Natural killer cell (primary cell): ENCODE measurements at regions not wholly inside any gene's neighbourhood (a gene's known extent, or its start where the extent isn't known, plus 50 kb on each side); places are given as distances from the start of the nearest gene placed in this dataset.

ENCODE experiments used
- ATAC-seq, 3 donors: fragments of 150-1000 bp in 2 of 3; fragments of 200-7000 bp in 1 of 3; cut with Tn5 transposase; 1 replicate in 1 of 3; 2 replicates in 2 of 3; pipeline ENCODE4 v1.10.0; 2021; ENCODE audit warnings: mild to moderate bottlenecking in 2 of 3, moderate library complexity in 2 of 3
- DNase-seq, 2 donors: peaks; one replicate each; pipeline versions ENCODE4 v3.0.0 to v3.0.0-alpha.2; 2013 to 2021; ENCODE audit warnings: mixed read lengths in 1 of 2
- H3K27ac ChIP-seq: one replicate; pipeline ENCODE4 v1.5.1; 2013; ENCODE audit warnings: mild to moderate bottlenecking, low read length
- H3K27me3 ChIP-seq: one replicate; pipeline ENCODE4 v1.6.1; 2013; ENCODE audit warnings: low read length; ENCODE audit not compliant: control insufficient read depth, insufficient read depth
- H3K36me3 ChIP-seq: one replicate; pipeline ENCODE4 v1.6.1; 2013; ENCODE audit warnings: low read length; ENCODE audit not compliant: control insufficient read depth, insufficient read depth
- H3K4me1 ChIP-seq: one replicate; pipeline ENCODE4 v1.6.1; 2013; ENCODE audit warnings: low read length; ENCODE audit not compliant: control insufficient read depth, insufficient read depth
- H3K4me3 ChIP-seq: one replicate; pipeline ENCODE4 v1.5.1; 2013; ENCODE audit warnings: low read length
- H3K9me3 ChIP-seq: one replicate; pipeline ENCODE4 v1.6.1; 2013; ENCODE audit warnings: low read length; ENCODE audit not compliant: control insufficient read depth, insufficient read depth
- H3K27ac Mint-ChIP-seq, 2 donors: one replicate each; pipeline ENCODE4 v1.8.0; 2022; ENCODE audit warnings: mild to moderate bottlenecking in 2 of 2, mixed read lengths in 2 of 2, moderate library complexity in 1 of 2
- H3K27me3 Mint-ChIP-seq, 2 donors: one replicate each; pipeline ENCODE4 v1.8.0; 2022; ENCODE audit warnings: low read depth in 2 of 2, mixed read lengths in 2 of 2
- H3K36me3 Mint-ChIP-seq: one replicate; pipeline ENCODE4 v1.8.0; 2022; ENCODE audit warnings: mixed read lengths
- H3K4me1 Mint-ChIP-seq, 2 donors: one replicate each; pipeline ENCODE4 v1.8.0; 2022; ENCODE audit warnings: mixed read lengths in 2 of 2
- H3K4me3 Mint-ChIP-seq: one replicate; pipeline ENCODE4 v1.8.0; 2022; ENCODE audit warnings: mild to moderate bottlenecking, moderate library complexity, mixed read lengths
- H3K9me3 Mint-ChIP-seq, 2 donors: one replicate each; pipeline ENCODE4 v1.8.0; 2022; ENCODE audit warnings: mixed read lengths in 2 of 2
- CTCF ChIP-seq: fragments of 200-600 bp; IDR thresholded peaks from one replicate; pipeline ENCODE4 v1.8.0; 2022; ENCODE audit warnings: antibody characterized with exemption
- WGBS: methylation state at CpG from one replicate; pipeline ENCODE4 v1.1.7; 2013; ENCODE audit warnings: missing lambda C conversion rate; ENCODE audit not compliant: insufficient coverage; 5-methylcytosine and 5-hydroxymethylcytosine counted together
- intact Hi-C: fragments of 100-400 bp; cut with micrococcal nuclease; formaldehyde crosslinking; loops from one replicate; pipeline ENCODE4 v1.14.2; 2022

- no peak for TF ChIP-seq CTCF
- Mint-ChIP-seq H3K4me3 (no peak overlapping the region), H3K36me3 (no peaks in the 10 kb centered on the region), H3K27ac (no peak overlapping the region), H3K9me3 (no peaks in the 10 kb centered on the region), H3K27me3 (peaks cover 0 to 7% of the 10 kb centered on the region in 2 donors), H3K4me1 (peaks cover 5 to 23% of the 10 kb centered on the region in 2 donors)
- intact Hi-C loops = no loop called here
- H3K4me1 ChIP-seq = peaks cover 16% of the 10 kb centered on the region
- H3K36me3 ChIP-seq = no peaks in the 10 kb centered on the region
- H3K9me3 ChIP-seq = no peaks in the 10 kb centered on the region
- WGBS = 94% methylated on average over 3 of the region's 3 CpGs
- ATAC-seq (no peak), DNase-seq (no peak)
- H3K4me3 ChIP-seq = no peak overlapping the region
- no peak overlapping the region for H3K27ac ChIP-seq
- no peaks in the 10 kb centered on the region for H3K27me3 ChIP-seq
Observed at GRCh38 chr18:22320771-22321170, 96.9 kb downstream of the CTAGE1 start.

- TF ChIP-seq CTCF = no peak
- Histone ChIP-seq H3K27me3 (no peaks in the 10 kb centered on the region), H3K9me3 (no peaks in the 10 kb centered on the region), H3K4me1 (peaks cover 13% of the 10 kb centered on the region), H3K36me3 (no peaks in the 10 kb centered on the region), H3K4me3 (no peak overlapping the region), H3K27ac (no peak overlapping the region)
- WGBS = 57% methylated on average over 3 of the region's 4 CpGs
- no peak for DNase-seq
- peaks cover 0 to 10% of the 10 kb centered on the region in 2 donors for H3K27me3 Mint-ChIP-seq
- no peaks in the 10 kb centered on the region for H3K36me3 Mint-ChIP-seq
- H3K4me1 Mint-ChIP-seq = peaks cover 5 to 16% of the 10 kb centered on the region in 2 donors
- H3K27ac Mint-ChIP-seq = no peak overlapping the region
- ATAC-seq = no peak
- H3K4me3 Mint-ChIP-seq = no peak overlapping the region
- H3K9me3 Mint-ChIP-seq = no peaks in the 10 kb centered on the region
- intact Hi-C loops = no loop called here
Observed at GRCh38 chr18:22320155-22320554, 97.6 kb downstream of the CTAGE1 start.

GRCh38 chr18:22318745-22319407, 98.8 kb downstream of the CTAGE1 start:
- TF ChIP-seq CTCF = no peak
- WGBS = 90% methylated on average over 8 of the region's 8 CpGs
- intact Hi-C loops = no loop called here
- Mint-ChIP-seq H3K36me3 (no peaks in the 10 kb centered on the region), H3K27ac (no peak overlapping the region), H3K9me3 (no peaks in the 10 kb centered on the region), H3K27me3 (peaks cover 0 to 12% of the 10 kb centered on the region in 2 donors), H3K4me3 (no peak overlapping the region), H3K4me1 (peaks cover 0 to 6% of the 10 kb centered on the region in 2 donors)
- H3K36me3 ChIP-seq = no peaks in the 10 kb centered on the region
- no peak overlapping the region for H3K27ac ChIP-seq
- H3K27me3 ChIP-seq = no peaks in the 10 kb centered on the region
- no peak for DNase-seq
- H3K4me3 ChIP-seq = no peak overlapping the region
- ATAC-seq = no peak
- peaks cover under 1% of the 10 kb centered on the region for H3K4me1 ChIP-seq
- no peaks in the 10 kb centered on the region for H3K9me3 ChIP-seq

- TF ChIP-seq CTCF = no peak
- intact Hi-C loops = no loop called here
- ATAC-seq (no peak), DNase-seq (no peak)
- Histone ChIP-seq H3K4me3 (no peak overlapping the region), H3K9me3 (no peaks in the 10 kb centered on the region), H3K36me3 (no peaks in the 10 kb centered on the region), H3K4me1 (no peaks in the 10 kb centered on the region), H3K27ac (no peak overlapping the region), H3K27me3 (no peaks in the 10 kb centered on the region)
- Mint-ChIP-seq H3K4me1 (peaks cover 0 to 6% of the 10 kb centered on the region in 2 donors), H3K27ac (no peak overlapping the region), H3K27me3 (peaks cover 0 to 12% of the 10 kb centered on the region in 2 donors), H3K9me3 (no peaks in the 10 kb centered on the region), H3K36me3 (no peaks in the 10 kb centered on the region), H3K4me3 (no peak overlapping the region)
- 97% methylated on average over 3 of the region's 3 CpGs for WGBS
Observed at GRCh38 chr18:22314420-22314819, 103.3 kb downstream of the CTAGE1 start.
